ENCODE measurements at regions not wholly inside any gene's neighbourhood (a gene's known extent, or its start where the extent isn't known, plus 50 kb on each side); places are given as distances from the start of the nearest gene placed in this dataset.

DNA sequence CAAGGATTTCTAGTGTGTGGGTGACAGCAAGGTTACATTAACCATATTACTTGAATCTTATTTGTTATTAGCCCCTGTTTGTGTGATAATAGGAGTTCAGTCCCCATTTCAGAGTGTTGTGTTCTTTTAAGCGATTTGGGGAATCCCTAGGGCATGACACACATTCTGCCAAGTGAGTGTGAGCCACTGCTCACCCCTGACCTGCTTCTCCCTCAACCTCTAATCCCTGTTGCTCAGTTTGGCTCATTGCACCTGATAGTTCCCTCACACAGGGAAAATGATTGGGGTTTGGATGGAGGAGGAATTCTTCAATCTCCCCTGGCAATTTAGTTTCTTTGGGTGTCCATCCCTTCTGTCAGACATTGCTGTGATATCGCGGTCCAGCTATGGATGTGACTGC, 149.2 kb downstream of the DMRTA1 start:
- Mint-ChIP-seq H3K9me3 (no peaks in the 10 kb centered on the region), H3K4me1 (no peaks in the 10 kb centered on the region), H3K36me3 (no peaks in the 10 kb centered on the region), H3K4me3 (no peak overlapping the region), H3K27me3 (ENCODE audit: insufficient read depth, low read depth) (peaks cover 3% of the 10 kb centered on the region), H3K27ac (no peak overlapping the region)
- DNase-seq (ENCODE audit: low spot score), result no peak
- Histone ChIP-seq H3K27me3 (no peaks in the 10 kb centered on the region), H3K4me3 (no peak overlapping the region), H3K79me2 (ENCODE audit: low read depth) (no peaks in the 10 kb centered on the region), H3K27ac (no peak overlapping the region), H3K9me3 (ENCODE audit: low read depth) (no peaks in the 10 kb centered on the region), H2AFZ (replicated peaks) (no peak overlapping the region), H3F3A (ENCODE audit: low read depth) (no peaks in the 10 kb centered on the region), H3K4me2 (no peak overlapping the region), H3K4me1 (no peaks in the 10 kb centered on the region), H3K9ac (no peak overlapping the region), H4K20me1 (ENCODE audit: low read depth) (no peaks in the 10 kb centered on the region), H3K36me3 (no peaks in the 10 kb centered on the region)
- TF ChIP-seq, protein P1, sequence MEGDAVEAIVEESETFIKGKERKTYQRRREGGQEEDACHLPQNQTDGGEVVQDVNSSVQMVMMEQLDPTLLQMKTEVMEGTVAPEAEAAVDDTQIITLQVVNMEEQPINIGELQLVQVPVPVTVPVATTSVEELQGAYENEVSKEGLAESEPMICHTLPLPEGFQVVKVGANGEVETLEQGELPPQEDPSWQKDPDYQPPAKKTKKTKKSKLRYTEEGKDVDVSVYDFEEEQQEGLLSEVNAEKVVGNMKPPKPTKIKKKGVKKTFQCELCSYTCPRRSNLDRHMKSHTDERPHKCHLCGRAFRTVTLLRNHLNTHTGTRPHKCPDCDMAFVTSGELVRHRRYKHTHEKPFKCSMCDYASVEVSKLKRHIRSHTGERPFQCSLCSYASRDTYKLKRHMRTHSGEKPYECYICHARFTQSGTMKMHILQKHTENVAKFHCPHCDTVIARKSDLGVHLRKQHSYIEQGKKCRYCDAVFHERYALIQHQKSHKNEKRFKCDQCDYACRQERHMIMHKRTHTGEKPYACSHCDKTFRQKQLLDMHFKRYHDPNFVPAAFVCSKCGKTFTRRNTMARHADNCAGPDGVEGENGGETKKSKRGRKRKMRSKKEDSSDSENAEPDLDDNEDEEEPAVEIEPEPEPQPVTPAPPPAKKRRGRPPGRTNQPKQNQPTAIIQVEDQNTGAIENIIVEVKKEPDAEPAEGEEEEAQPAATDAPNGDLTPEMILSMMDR (IDR thresholded peaks at IDR 0.05), result no peak
- TF ChIP-seq EZH2 (IDR thresholded peaks at IDR 0.05) (no peak), EZH2phosphoT487 (IDR thresholded peaks at IDR 0.05) (no peak)

DNA sequence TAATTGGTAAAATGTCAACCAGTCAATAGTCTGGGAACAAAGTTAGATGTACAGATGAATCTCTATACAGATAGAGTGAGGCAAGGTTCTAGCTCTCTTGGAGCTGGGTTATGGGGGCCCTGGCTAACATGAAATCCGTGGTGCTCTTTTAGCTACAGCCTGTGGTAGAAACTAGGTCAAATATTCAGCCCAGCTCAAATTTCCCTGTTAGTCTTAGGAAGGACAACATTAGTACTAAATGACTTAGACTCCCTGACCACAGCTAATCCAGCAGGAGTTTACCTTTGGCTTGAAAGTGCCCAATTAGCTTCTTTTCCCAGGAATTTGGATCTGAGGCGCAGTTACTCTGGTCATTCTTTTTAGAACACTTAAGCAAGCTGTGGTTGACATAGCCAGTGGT, 170.5 kb downstream of the DMRTA1 start:
- Mint-ChIP-seq H3K27me3 (ENCODE audit: insufficient read depth, low read depth) (no peaks in the 10 kb centered on the region), H3K36me3 (no peaks in the 10 kb centered on the region), H3K4me1 (no peaks in the 10 kb centered on the region), H3K9me3 (no peaks in the 10 kb centered on the region), H3K27ac (no peak overlapping the region), H3K4me3 (no peak overlapping the region)
- Histone ChIP-seq H3K27me3 (no peaks in the 10 kb centered on the region), H3K4me1 (no peaks in the 10 kb centered on the region), H3K79me2 (ENCODE audit: low read depth) (no peaks in the 10 kb centered on the region), H3F3A (ENCODE audit: low read depth) (no peaks in the 10 kb centered on the region), H3K9ac (no peak overlapping the region), H3K9me3 (ENCODE audit: low read depth) (no peaks in the 10 kb centered on the region), H3K4me2 (no peak overlapping the region), H3K36me3 (no peaks in the 10 kb centered on the region), H3K4me3 (no peak overlapping the region), H4K20me1 (ENCODE audit: low read depth) (no peaks in the 10 kb centered on the region), H2AFZ (replicated peaks) (no peak overlapping the region), H3K27ac (no peak overlapping the region)
- no peak for TF ChIP-seq EZH2phosphoT487 (IDR thresholded peaks at IDR 0.05)
- TF ChIP-seq EZH2 (IDR thresholded peaks at IDR 0.05), result no peak
- TF ChIP-seq, protein P1 (IDR thresholded peaks at IDR 0.05), result no peak
- no peak for DNase-seq (ENCODE audit: low spot score)

DNA sequence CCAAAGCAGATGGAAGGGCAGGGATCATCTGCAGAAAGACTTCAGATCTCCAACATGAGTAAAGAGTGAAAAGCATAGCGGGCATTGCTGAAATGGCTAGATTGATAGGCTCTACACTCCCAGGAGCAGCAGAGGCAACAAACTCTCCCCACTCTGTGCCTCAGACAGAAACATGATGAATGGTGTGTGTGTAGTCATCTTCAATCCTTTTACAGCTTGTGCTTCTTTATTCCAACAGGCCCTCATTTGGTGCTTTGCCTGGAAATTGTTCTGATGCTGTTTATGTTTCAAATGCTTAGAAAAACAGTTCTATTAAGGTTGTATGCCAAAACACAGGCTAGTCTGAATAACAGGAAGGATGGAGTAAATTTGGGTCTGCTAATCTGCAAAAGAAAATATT, 176.2 kb downstream of the DMRTA1 start:
- Histone ChIP-seq H3K27ac (no peak overlapping the region), H2AFZ (replicated peaks) (no peak overlapping the region), H3K9ac (no peak overlapping the region), H4K20me1 (ENCODE audit: low read depth) (no peaks in the 10 kb centered on the region), H3F3A (ENCODE audit: low read depth) (no peaks in the 10 kb centered on the region), H3K4me1 (peaks cover 16% of the 10 kb centered on the region), H3K4me2 (peak overlapping the region; percentile 59), H3K27me3 (no peaks in the 10 kb centered on the region), H3K9me3 (ENCODE audit: low read depth) (no peaks in the 10 kb centered on the region), H3K79me2 (ENCODE audit: low read depth) (no peaks in the 10 kb centered on the region), H3K36me3 (no peaks in the 10 kb centered on the region), H3K4me3 (no peak overlapping the region)
- Mint-ChIP-seq H3K4me3 (no peak overlapping the region), H3K36me3 (peaks cover 5% of the 10 kb centered on the region), H3K27me3 (ENCODE audit: insufficient read depth, low read depth) (no peaks in the 10 kb centered on the region), H3K27ac (no peak overlapping the region), H3K4me1 (peaks cover 13% of the 10 kb centered on the region), H3K9me3 (no peaks in the 10 kb centered on the region)
- TF ChIP-seq EZH2phosphoT487 (IDR thresholded peaks at IDR 0.05) (no peak), EZH2 (IDR thresholded peaks at IDR 0.05) (no peak)
- TF ChIP-seq, protein P1 (IDR thresholded peaks at IDR 0.05), result no peak
- no peak for DNase-seq (ENCODE audit: low spot score)

Measured in neural progenitor cell (in vitro differentiated cells).